ENCODE measurements at regions not wholly inside any gene's neighbourhood (a gene's known extent, or its start where the extent isn't known, plus 50 kb on each side); places are given as distances from the start of the nearest gene placed in this dataset.

- TF ChIP-seq JUNB (IDR thresholded peaks at IDR 0.05; ENCODE audit: unreplicated experiment) (no peak), EZH2phosphoT487 (IDR thresholded peaks at IDR 0.05; ENCODE audit: unreplicated experiment) (no peak), EZH2 (IDR thresholded peaks at IDR 0.05; ENCODE audit: low read depth, unreplicated experiment) (no peak), POLR2AphosphoS5 (IDR thresholded peaks at IDR 0.05; ENCODE audit: low read depth) (no peak)
- H3K9me2 ChIP-seq (ENCODE audit: insufficient read depth) = no peaks in the 10 kb centered on the region
- no peak overlapping the region for H3K4me2 ChIP-seq
- H3F3A ChIP-seq (replicated peaks; ENCODE audit: low read depth) = no peaks in the 10 kb centered on the region
- Mint-ChIP-seq H3K27ac (no peak overlapping the region), H3K4me3 (no peak overlapping the region), H3K36me3 (ENCODE audit: low read depth) (no peaks in the 10 kb centered on the region), H3K4me1 (peaks cover 8% of the 10 kb centered on the region), H3K9me3 (no peaks in the 10 kb centered on the region), H3K27me3 (ENCODE audit: insufficient read depth, low read depth, poor library complexity) (no peaks in the 10 kb centered on the region)
- no peak for DNase-seq (ENCODE audit: low spot score)
- H3K4me3 ChIP-seq = no peak overlapping the region
- H3K27ac ChIP-seq (ENCODE audit: low read depth) = no peak overlapping the region
- no peaks in the 10 kb centered on the region for H3K27me3 ChIP-seq (ENCODE audit: insufficient read depth)
- H4K20me1 ChIP-seq (replicated peaks; ENCODE audit: insufficient read depth) = no peaks in the 10 kb centered on the region
- no peak for ATAC-seq
- H2AFZ ChIP-seq = no peak overlapping the region
- H3K36me3 ChIP-seq (ENCODE audit: insufficient read depth) = no peaks in the 10 kb centered on the region
- H3K79me2 ChIP-seq (replicated peaks; ENCODE audit: insufficient read depth) = no peaks in the 10 kb centered on the region
- H3K4me1 ChIP-seq (ENCODE audit: insufficient read depth) = no peaks in the 10 kb centered on the region
Observed at GRCh38 chr5:51099173-51099853, 283.9 kb upstream of the ISL1 start.

DNA sequence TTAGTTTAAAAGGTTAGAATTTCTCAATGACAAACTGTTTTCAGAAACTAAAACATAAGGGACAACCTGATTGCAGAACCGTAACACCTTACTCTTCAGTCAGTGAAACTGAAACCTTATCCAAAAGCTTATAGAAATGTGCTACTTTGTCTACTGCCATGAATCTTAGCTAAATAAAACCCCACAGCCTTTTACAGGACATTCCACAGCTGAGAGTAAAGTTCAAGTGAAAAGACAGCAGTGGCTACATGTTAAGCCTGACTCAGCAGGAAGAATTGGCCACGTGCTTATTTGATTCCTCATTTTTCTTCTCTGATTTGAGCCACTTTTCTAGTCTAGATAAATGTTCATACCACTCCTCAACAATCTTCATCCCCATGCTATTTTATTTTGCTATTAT lies 278.7 kb upstream of the ISL1 start:
- Mint-ChIP-seq H3K4me1 (peaks cover 8% of the 10 kb centered on the region), H3K27me3 (ENCODE audit: insufficient read depth, low read depth, poor library complexity) (no peaks in the 10 kb centered on the region), H3K36me3 (ENCODE audit: low read depth) (no peaks in the 10 kb centered on the region), H3K9me3 (no peaks in the 10 kb centered on the region), H3K27ac (0 out of 2 replicates have a peak overlapping the region, but pooled peaks have one; percentile 25), H3K4me3 (no peak overlapping the region)
- Histone ChIP-seq H3K4me1 (ENCODE audit: insufficient read depth) (no peaks in the 10 kb centered on the region), H3K4me3 (no peak overlapping the region), H2AFZ (no peak overlapping the region), H3K4me2 (no peak overlapping the region), H3K79me2 (replicated peaks; ENCODE audit: insufficient read depth) (no peaks in the 10 kb centered on the region), H4K20me1 (replicated peaks; ENCODE audit: insufficient read depth) (no peaks in the 10 kb centered on the region), H3K27ac (ENCODE audit: low read depth) (no peak overlapping the region), H3K36me3 (ENCODE audit: insufficient read depth) (no peaks in the 10 kb centered on the region), H3K9me2 (ENCODE audit: insufficient read depth) (no peaks in the 10 kb centered on the region), H3F3A (replicated peaks; ENCODE audit: low read depth) (no peaks in the 10 kb centered on the region), H3K27me3 (ENCODE audit: insufficient read depth) (no peaks in the 10 kb centered on the region)
- DNase-seq (ENCODE audit: low spot score) = no peak
- TF ChIP-seq POLR2AphosphoS5 (IDR thresholded peaks at IDR 0.05; ENCODE audit: low read depth) (no peak), JUNB (IDR thresholded peaks at IDR 0.05; ENCODE audit: unreplicated experiment) (no peak), CTCF (conservative IDR thresholded peaks at IDR 0.05; ENCODE audit: low read depth in 2 of 2) (no peak), EZH2 (IDR thresholded peaks at IDR 0.05; ENCODE audit: low read depth, unreplicated experiment) (no peak)
- TF ChIP-seq, protein P1, sequence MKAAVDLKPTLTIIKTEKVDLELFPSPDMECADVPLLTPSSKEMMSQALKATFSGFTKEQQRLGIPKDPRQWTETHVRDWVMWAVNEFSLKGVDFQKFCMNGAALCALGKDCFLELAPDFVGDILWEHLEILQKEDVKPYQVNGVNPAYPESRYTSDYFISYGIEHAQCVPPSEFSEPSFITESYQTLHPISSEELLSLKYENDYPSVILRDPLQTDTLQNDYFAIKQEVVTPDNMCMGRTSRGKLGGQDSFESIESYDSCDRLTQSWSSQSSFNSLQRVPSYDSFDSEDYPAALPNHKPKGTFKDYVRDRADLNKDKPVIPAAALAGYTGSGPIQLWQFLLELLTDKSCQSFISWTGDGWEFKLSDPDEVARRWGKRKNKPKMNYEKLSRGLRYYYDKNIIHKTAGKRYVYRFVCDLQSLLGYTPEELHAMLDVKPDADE (IDR thresholded peaks at IDR 0.05) = no peak
- no peak for ATAC-seq

All from GM23338 (cell line).